ENCODE measurements at regions not wholly inside any gene's neighbourhood (a gene's known extent, or its start where the extent isn't known, plus 50 kb on each side); places are given as distances from the start of the nearest gene placed in this dataset.

DNA sequence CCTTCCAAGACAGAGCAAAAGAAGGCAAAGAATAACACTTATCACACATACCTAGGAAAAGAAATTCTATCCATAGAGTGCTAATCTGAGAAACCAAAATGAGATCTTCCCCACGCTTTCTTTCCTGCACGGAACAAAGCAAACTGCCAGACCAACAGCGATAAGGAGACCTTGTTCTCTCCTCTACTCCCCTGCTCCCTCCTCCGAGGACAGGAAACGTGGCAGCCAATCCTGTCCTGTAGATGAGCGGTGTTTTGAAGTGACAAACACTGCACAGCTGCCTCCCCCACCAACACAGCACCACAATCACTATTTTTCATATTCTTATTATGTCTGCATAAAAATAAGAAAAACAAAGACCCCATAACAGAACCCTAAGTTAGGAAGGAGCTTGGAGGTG is 113.9 kb upstream of the IRS2 start:
- no peaks in the 10 kb centered on the region for H3K9me3 ChIP-seq (ENCODE audit: control insufficient read depth, insufficient read depth, low read depth, low read length)
- H3K27me3 ChIP-seq (ENCODE audit: control insufficient read depth, insufficient read depth, low read length): no peaks in the 10 kb centered on the region
- ATAC-seq: no peak
- H3K36me3 ChIP-seq (ENCODE audit: control insufficient read depth, insufficient read depth, low read length): no peaks in the 10 kb centered on the region
- ChIA-PET CTCF (no interaction called here), POLR2A (no interaction called here)
- no peak overlapping the region for H3K4me3 ChIP-seq (ENCODE audit: low read depth in 2 of 2, low read length in 2 of 2)
- TF ChIP-seq SIN3A (IDR thresholded peaks at IDR 0.05; ENCODE audit: borderline replicate concordance, insufficient read depth, low read depth, low read length) (no peak), POLR2AphosphoS5 (IDR thresholded peaks at IDR 0.05; ENCODE audit: low read depth, low read length) (no peak), TCF7L2 (IDR thresholded peaks at IDR 0.05; ENCODE audit: low read depth, low read length) (no peak)
- TF ChIP-seq, protein P1, sequence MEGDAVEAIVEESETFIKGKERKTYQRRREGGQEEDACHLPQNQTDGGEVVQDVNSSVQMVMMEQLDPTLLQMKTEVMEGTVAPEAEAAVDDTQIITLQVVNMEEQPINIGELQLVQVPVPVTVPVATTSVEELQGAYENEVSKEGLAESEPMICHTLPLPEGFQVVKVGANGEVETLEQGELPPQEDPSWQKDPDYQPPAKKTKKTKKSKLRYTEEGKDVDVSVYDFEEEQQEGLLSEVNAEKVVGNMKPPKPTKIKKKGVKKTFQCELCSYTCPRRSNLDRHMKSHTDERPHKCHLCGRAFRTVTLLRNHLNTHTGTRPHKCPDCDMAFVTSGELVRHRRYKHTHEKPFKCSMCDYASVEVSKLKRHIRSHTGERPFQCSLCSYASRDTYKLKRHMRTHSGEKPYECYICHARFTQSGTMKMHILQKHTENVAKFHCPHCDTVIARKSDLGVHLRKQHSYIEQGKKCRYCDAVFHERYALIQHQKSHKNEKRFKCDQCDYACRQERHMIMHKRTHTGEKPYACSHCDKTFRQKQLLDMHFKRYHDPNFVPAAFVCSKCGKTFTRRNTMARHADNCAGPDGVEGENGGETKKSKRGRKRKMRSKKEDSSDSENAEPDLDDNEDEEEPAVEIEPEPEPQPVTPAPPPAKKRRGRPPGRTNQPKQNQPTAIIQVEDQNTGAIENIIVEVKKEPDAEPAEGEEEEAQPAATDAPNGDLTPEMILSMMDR (IDR thresholded peaks at IDR 0.05): no peak
- TF ChIP-seq, protein P2, sequence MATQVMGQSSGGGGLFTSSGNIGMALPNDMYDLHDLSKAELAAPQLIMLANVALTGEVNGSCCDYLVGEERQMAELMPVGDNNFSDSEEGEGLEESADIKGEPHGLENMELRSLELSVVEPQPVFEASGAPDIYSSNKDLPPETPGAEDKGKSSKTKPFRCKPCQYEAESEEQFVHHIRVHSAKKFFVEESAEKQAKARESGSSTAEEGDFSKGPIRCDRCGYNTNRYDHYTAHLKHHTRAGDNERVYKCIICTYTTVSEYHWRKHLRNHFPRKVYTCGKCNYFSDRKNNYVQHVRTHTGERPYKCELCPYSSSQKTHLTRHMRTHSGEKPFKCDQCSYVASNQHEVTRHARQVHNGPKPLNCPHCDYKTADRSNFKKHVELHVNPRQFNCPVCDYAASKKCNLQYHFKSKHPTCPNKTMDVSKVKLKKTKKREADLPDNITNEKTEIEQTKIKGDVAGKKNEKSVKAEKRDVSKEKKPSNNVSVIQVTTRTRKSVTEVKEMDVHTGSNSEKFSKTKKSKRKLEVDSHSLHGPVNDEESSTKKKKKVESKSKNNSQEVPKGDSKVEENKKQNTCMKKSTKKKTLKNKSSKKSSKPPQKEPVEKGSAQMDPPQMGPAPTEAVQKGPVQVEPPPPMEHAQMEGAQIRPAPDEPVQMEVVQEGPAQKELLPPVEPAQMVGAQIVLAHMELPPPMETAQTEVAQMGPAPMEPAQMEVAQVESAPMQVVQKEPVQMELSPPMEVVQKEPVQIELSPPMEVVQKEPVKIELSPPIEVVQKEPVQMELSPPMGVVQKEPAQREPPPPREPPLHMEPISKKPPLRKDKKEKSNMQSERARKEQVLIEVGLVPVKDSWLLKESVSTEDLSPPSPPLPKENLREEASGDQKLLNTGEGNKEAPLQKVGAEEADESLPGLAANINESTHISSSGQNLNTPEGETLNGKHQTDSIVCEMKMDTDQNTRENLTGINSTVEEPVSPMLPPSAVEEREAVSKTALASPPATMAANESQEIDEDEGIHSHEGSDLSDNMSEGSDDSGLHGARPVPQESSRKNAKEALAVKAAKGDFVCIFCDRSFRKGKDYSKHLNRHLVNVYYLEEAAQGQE (IDR thresholded peaks at IDR 0.05; ENCODE audit: insufficient read depth in 1 of 2, low read depth in 2 of 2, low read length in 1 of 2): no peak
- intact Hi-C loops (cut with micrococcal nuclease; ENCODE audit: unreplicated experiment) (no loop called here), in situ Hi-C loops (cut with HindIII; ENCODE audit: low pct_unique_long_range_greater_than_20kb, low sequenced_read_pairs) (no loop called here)
- no TSS peak for BruUV-seq (replicated peaks)
- H3K27ac ChIP-seq (ENCODE audit: low read length): no peak overlapping the region
- DNase-seq (ENCODE audit: low read depth, low spot score): no peak
- H3K4me1 ChIP-seq (ENCODE audit: control insufficient read depth, insufficient read depth, low read length): no peaks in the 10 kb centered on the region

DNA sequence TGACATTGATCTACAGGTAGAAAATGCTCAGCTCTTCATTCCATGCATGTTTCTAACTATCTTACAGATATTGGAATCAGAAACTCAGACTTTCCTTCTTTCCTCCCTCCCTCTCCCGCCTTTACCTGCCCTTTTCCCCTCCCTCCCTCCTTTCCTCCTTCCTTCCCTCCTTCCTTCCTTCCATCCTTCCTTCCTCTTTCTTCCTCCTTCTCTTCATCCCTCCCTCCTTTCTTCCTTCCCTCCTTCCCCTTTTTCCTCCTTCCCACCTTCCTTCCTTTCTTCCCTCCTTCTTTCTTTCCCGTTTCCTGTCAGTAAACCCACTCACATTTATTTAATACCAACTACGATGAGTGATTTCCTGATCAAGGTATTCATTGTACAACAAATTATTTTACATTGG is 113.4 kb upstream of the IRS2 start:
- ChIA-PET POLR2A (interaction anchor here (0.7 kb wide), 1 partner anchor 40 kb away, joined by 5 read pairs; no protein-coding TSS in a partner anchor), CTCF (no interaction called here)
- no TSS peak for BruUV-seq (replicated peaks)
- ATAC-seq (no peak), DNase-seq (ENCODE audit: low read depth, low spot score) (no peak)
- TF ChIP-seq, protein P2 (IDR thresholded peaks at IDR 0.05; ENCODE audit: insufficient read depth in 1 of 2, low read depth in 2 of 2, low read length in 1 of 2): no peak
- TF ChIP-seq, protein P1 (IDR thresholded peaks at IDR 0.05): no peak
- TF ChIP-seq SIN3A (IDR thresholded peaks at IDR 0.05; ENCODE audit: borderline replicate concordance, insufficient read depth, low read depth, low read length): no peak
- no peak for TF ChIP-seq POLR2AphosphoS5 (IDR thresholded peaks at IDR 0.05; ENCODE audit: low read depth, low read length)
- no peak for TF ChIP-seq TCF7L2 (IDR thresholded peaks at IDR 0.05; ENCODE audit: low read depth, low read length)
- intact Hi-C loops (cut with micrococcal nuclease; ENCODE audit: unreplicated experiment): no loop called here
- no peaks in the 10 kb centered on the region for H3K4me1 ChIP-seq (ENCODE audit: control insufficient read depth, insufficient read depth, low read length)
- no peaks in the 10 kb centered on the region for H3K27me3 ChIP-seq (ENCODE audit: control insufficient read depth, insufficient read depth, low read length)
- no peaks in the 10 kb centered on the region for H3K36me3 ChIP-seq (ENCODE audit: control insufficient read depth, insufficient read depth, low read length)
- no peak overlapping the region for H3K4me3 ChIP-seq (ENCODE audit: low read depth in 2 of 2, low read length in 2 of 2)
- no peaks in the 10 kb centered on the region for H3K9me3 ChIP-seq (ENCODE audit: control insufficient read depth, insufficient read depth, low read depth, low read length)
- no peak overlapping the region for H3K27ac ChIP-seq (ENCODE audit: low read length)
- in situ Hi-C loops (cut with HindIII; ENCODE audit: low pct_unique_long_range_greater_than_20kb, low sequenced_read_pairs): no loop called here
